HG02571 (cell line): ENCODE measurements at regions not wholly inside any gene's neighbourhood (a gene's known extent, or its start where the extent isn't known, plus 50 kb on each side); places are given as distances from the start of the nearest gene placed in this dataset.

Source experiments
- ATAC-seq: cut with Tn5 transposase; IDR thresholded peaks from one replicate; pipeline ENCODE4 v1.9.1; 2021; ENCODE audit warnings: mild to moderate bottlenecking, moderate library complexity; ENCODE audit not compliant: unreplicated experiment

- no peak for ATAC-seq
Measured at GRCh38 chr9:108656566-108656965, 199.2 kb downstream of the ACTL7B start.

DNA sequence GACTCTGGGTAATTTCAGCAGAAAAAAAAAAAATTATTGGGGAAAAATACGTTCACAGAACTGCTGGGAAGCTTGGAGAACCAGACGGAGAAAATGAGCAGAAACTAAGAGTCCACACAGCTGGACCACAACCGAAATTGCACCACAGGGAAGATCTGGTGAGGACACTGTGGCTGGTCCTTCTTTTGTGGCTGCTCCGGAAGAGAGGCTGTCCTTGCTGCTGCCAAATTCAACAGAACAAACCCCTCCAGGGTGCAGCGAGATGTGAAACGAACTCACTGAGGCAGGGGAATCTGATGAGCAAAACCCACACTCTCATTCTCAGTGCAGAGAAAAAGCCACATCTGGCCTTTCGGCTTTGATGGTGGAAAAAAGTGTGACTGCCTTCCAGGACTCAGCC, 200.0 kb downstream of the ACTL7B start:
- ATAC-seq = no peak

- no peak for ATAC-seq
Measured at GRCh38 chr9:108654566-108654965, 201.2 kb downstream of the ACTL7B start.

DNA sequence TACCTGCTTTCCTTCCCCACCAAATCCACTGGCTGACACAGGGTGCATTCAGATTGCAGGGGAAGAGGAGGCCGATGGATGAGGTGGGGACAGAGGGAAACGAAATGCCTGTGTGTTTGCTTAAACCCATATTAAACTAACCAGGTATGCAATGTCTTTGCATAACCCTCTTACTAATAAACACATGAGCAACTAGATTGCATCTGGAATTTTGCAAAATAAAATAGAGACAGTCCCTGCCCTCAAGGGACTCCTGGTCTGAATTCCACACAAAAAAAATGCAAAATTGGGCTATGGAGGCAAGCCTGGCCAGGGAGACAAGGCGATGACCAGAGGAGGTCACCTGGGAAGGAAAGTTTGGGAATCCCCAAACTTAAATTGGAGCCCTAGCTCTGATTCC, 202.9 kb downstream of the ACTL7B start:
- no peak for ATAC-seq

GRCh38 chr9:108650826-108651225, 205.0 kb downstream of the ACTL7B start:
- no peak for ATAC-seq

DNA sequence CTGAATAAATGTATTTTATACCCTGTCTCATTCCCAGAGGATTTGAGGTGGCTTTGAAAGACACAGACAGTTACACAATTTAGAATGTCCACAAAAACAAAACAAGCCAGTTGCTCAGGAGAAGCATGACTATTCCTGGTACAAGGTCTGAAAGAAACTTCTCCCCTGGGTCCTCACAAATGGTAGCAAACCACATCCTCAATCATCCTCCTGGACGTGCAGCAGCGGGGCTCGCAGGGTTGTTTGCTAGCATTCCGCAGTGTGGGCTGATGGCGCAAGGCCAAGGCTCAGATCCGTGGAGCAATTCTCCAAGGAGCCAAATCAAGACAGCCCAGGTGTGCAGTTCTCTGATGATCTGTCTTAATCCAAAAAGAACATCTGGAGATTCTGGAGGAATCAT, 210.3 kb downstream of the ACTL7B start:
- ATAC-seq = no peak

DNA sequence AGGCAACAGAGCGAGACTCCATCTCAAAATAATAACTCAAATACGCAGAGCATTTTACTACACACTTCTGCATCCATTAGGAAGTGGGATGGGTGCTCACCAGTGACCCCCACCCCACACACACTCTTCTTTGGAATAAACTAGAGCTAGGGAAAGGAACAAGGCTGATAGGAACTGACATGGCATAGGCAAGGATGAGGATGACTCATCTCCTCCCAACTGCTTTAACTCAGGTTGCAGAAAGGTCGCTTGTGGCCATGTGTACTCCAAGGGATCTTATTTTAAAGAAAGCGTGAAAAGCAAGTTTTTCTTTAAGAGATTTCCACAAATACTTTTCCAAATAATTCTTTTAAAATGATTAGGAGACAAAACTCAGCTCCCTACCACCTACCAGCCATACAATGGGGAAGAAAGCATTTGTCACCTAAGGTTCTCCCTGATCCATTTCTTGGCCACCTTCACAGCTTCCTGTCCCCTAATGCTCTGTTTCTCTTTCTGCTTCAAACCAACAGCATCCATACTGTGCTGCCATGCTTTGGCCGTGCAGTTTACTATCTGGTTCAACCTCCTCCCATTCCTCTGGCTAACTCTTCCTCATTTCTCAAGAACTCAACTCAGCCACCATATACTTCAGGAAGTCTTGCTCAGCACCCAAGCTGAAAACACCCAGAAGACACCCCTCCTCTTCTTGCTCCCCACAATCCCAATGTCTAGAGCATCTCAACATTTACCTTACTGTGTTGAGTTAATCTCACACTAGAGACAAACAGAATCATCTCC, 211.9 kb downstream of the ACTL7B start:
- ATAC-seq = no peak

- no peak for ATAC-seq
Measured at GRCh38 chr9:108642871-108643270, 212.9 kb downstream of the ACTL7B start.

DNA sequence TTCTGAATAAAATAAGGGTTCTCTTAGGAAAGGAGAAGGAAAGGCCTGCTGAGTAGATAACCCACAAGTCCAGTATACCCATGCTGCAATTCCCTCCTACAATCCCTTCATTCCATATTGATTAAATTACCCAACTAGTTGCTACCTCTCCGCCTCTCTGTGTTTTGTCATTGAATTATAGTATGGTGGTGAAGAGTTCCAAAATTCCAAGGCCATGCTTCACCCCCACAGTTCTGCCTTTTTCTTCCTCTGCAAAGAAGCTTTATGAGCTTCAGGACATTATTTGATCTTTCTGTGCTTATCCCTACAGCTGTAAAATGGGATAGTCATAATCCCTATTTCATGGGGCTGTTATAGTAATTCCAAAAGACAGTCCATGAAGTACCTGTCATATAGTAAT, 215.6 kb downstream of the ACTL7B start:
- no peak for ATAC-seq

DNA sequence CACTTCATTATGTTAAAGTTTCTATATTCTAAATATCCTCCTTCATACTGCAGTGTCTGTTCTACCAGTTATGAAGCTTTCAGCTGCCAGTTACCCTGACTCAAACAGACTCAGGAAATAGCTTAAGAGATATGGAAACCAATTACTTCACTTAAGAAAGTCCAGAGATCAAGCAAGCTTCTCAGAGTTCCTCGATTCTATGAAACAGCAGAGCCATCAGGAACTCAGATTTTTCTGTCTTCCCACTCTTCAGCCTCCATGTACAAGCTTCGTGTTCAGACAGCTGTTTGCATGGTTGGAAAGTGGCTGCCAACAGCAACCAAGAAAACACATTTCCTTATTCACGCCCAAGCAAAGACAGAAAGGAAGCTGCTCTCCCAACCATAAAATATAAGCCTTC, 216.1 kb downstream of the ACTL7B start:
- no peak for ATAC-seq

DNA sequence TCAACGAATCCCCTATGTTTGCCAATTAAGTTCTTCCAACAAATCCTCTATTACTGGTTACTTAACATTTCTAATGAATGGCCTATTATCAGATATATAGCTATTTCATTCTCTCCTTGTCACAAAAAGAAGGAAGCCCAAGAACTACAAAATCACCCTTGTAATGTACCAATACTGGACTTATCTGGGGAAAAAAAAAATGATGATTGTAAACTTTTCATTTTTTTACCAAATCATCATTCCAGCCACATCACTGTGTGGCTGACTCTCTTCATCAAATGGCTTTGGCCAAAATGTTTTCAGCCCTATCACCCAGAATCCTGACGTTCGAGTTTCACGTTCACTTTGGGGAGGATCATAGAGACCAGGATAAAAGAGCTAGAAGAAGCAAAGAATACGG, 216.7 kb downstream of the ACTL7B start:
- no peak for ATAC-seq

- ATAC-seq = no peak
Measured at GRCh38 chr9:108637340-108637739, 218.4 kb downstream of the ACTL7B start.

GRCh38 chr9:108636013-108636412, 219.8 kb downstream of the ACTL7B start:
- ATAC-seq = no peak

GRCh38 chr9:108634672-108635462, 220.9 kb downstream of the ACTL7B start:
- ATAC-seq = no peak

GRCh38 chr9:108634204-108634603, 221.6 kb downstream of the ACTL7B start:
- ATAC-seq = no peak

GRCh38 chr9:108631496-108632285, 224.1 kb downstream of the ACTL7B start:
- no peak for ATAC-seq

- ATAC-seq = no peak
Measured at GRCh38 chr9:108628316-108628715, 227.5 kb downstream of the ACTL7B start.

DNA sequence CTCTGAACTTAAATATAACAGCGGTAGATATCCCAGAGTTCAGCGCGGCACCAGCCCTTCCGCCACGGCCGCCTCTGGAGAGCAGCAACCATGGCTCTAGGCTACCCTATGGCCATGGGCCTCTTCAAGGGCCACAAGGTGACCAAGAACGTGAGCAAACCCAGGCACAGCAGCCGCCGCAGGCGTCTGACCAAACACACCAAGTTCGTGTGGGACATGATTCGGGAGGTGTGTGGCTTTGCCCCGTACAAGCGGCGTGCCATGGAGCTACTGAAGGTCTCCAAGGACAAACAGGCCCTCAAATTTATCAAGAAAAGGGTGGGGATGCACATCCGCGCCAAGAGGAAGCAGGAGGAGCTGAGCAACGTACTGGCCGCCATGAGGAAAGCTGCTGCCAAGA, 229.0 kb downstream of the ACTL7B start:
- no peak for ATAC-seq

- no peak for ATAC-seq
Measured at GRCh38 chr9:108621991-108622855, 233.6 kb downstream of the ACTL7B start.

- ATAC-seq = no peak
Measured at GRCh38 chr9:108620767-108621166, 235.0 kb downstream of the ACTL7B start.
